HG02852 (cell line): ENCODE measurements at regions not wholly inside any gene's neighbourhood (a gene's known extent, or its start where the extent isn't known, plus 50 kb on each side); places are given as distances from the start of the nearest gene placed in this dataset.
A peak's percentile ranks its signal among the peaks of the same experiment; 100 is the strongest.
"Not testable (repeated sequence)": the region's sequence is repeated elsewhere in the genome, so short reads cannot be mapped to it uniquely, and the experiment has no call there.

Experiments used
- ATAC-seq: cut with Tn5 transposase; IDR thresholded peaks from one replicate; pipeline ENCODE4 v1.9.1; 2021; ENCODE audit warnings: mild to moderate bottlenecking, moderate library complexity; ENCODE audit not compliant: unreplicated experiment

DNA sequence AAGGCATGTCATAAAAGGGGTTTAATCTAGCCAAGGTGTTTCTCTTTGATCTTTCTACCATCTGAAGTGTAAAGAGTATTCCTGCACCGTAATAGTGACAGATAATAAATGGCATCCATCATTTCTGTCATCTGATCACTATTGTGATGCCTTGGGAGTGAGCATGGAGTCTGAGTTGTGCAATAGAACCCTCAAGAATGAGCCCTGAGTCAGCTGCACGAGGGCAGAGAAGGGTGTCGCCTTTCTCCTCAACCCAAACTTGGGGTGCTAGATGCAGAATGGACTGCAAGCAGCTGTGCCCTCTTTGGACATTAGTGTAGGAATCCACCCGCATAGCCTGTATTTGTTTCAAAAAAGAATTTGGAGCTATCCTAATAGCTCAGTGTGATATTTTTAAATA is 115.2 kb downstream of the ZNF37A start:
- ATAC-seq = no peak

DNA sequence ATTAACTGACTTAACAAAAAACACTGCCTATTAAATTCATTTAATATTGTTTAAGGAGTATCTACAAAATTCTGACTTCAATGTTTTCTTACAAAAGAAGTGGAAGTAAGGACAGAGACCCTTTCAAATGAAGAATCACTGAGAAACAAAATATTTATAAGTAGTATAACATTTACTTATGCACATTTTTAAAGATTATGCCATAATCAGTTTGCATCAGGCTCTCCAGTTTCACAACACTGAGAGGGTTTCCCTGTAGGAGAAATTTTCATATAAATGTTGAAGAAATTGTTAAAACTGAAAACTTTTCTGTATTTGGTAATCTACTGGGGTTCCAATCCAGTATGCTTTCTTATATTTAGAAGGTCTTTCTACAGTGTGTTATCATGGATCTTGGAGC is 115.6 kb downstream of the ZNF37A start:
- ATAC-seq = not testable (repeated sequence)

DNA sequence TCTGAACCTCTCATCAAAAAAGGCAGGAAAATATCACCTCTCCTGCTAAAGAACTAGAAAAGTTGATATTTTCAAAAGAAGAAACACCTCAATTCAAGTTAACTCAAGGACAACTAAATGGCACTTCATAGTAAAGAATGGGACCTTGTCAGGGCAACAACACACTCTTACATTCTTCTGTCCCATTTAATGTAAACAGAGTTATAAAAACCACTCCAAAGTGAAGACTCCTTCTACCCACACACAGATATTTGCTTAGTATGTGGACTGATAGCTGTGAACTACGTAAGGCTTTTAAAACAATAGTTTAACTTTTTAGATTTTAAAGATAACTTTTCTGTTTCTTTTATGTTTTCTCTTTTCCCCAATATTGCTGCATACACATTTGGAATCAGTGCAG is 118.3 kb downstream of the ZNF37A start:
- no peak for ATAC-seq

DNA sequence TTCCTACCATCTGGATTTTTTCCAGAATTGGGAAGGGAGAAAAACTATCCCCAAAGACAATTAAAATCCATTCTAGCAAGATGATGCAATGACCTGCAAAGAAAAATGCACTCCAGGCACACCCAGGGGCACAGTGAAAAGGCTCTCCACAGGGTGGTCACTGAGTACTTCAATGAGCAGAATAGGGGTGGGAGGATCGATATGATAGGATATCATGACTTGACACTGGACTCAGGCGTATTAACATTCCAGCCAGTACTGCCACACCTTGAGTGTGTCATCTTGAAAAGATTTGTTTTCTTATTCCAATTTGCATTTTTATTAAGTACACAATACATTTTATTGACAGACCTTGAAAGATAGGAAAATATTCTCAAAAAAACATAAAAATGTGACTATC is 132.2 kb downstream of the ZNF37A start:
- no peak for ATAC-seq

DNA sequence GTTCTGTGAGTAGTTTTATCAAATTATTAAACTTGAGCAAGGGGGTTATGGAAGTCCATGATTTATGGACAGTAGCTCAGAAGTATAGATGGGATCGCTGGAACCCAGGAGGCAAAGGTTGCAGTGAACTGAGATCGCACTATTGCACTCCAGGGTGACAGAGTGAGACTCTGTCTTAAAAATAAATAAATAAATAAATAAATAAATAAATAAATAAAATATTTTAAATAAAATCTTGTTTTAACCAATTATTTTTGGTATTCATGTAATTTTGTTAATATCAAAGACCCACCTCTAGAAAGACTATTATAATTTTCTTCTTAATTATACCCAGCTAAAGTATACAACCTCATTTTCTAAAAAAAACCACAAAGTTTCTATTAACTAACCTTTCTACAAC is 134.3 kb downstream of the ZNF37A start:
- ATAC-seq = no peak

DNA sequence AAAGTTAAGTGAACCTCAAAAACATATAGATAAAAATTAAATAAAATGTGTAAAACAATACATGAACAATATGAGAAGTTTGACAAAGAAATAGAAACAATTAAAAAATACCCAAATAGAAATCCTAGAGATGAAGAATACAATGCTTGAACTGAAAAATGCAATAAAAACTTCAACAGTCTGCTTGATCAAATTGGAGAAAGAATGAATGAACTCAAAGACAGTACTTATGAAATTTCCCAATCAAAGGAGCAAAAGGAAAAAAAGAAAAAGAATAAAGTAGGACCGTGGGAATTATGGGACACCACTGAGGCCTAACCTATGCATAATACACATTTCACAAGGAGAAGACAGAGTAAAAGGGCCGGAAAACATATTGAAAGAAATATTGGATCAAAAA is 144.3 kb downstream of the ZNF37A start:
- ATAC-seq = not testable (repeated sequence)

DNA sequence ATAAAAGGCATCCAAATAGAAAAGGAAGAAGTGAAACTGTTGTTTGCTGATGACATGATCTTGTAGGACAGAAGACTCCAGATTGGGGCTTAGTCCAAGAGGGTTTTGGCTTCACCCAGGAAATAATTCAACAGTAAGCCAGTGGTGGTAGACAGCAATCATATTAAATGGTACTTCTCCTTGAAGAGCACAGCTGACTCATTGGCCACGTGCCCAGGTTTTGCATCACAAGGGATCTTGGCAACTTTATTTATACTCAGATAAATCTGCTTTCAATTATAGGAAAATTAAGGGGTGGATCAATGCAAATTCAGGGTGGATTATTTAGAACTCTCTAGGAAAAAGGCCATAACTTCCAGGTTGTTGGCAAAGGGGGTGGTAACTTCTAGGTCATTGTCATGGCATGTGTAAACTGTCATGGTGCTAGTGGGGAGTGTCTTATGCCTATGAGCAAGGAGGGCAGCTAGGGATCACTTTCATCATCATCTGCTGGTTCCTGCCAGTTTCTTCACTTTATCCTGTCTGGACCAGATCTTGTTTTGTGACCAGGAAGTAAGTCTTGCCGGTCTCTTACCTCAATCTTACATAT is 148.0 kb downstream of the ZNF37A start:
- ATAC-seq = not testable (repeated sequence)

DNA sequence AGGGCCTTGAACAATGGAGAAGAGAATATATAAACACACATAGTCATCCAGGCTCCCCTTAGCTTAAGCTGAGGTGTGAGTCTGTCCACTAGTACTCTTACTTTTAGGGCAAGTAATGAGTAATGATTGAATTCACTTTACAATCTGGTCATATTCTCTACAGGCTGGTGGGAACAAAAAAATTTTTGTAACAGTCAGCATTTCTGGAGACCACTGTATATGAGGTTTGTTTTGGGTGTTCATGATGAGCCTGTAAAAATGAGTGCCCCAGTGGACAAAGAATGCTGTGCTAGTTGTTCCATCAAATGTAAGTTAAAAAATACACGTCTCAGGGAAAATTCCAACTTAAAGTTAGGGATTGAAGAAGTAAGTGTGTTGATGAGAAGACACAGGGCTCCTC is 154.0 kb downstream of the ZNF37A start:
- ATAC-seq = not testable (repeated sequence)

DNA sequence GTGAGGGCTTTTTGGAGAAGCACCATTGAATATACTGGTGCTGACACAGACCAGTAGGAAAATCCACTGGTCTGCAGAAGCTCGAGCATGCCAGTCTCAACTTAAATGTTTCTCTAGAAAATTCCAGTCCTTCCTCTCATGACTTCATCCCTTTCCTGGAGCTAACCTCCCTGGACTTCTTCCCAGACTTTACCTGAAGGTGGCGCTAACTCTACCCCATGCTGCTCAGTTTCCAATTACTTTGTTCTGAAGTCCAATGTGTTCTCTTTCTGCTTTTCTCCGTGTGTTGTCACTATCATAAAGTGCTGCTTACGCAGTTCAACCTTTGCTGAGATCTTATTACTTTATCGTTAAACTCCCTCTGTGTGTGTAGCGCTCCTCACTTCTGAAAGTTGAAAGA is 158.4 kb downstream of the ZNF37A start:
- ATAC-seq = not testable (repeated sequence)

DNA sequence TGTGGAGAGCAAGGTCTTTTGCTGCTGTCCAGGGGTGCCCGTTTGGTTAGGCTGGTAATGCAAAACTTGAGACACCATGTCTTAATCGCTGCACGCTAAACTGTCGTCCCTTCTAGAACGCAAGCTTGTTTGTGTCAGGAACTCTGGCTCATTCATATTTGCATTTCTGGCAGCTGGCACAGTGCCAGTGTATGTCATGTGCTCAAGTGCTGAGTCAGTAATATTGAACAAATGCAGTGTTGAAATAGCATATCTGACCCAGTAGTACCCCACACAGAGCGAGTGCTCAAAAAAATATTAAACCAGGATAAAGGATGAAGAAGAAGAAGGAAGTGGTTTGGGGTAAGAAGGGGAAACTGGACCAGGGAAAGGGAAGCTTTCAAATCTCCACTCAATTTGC is 173.4 kb downstream of the ZNF37A start:
- not testable (repeated sequence) for ATAC-seq

DNA sequence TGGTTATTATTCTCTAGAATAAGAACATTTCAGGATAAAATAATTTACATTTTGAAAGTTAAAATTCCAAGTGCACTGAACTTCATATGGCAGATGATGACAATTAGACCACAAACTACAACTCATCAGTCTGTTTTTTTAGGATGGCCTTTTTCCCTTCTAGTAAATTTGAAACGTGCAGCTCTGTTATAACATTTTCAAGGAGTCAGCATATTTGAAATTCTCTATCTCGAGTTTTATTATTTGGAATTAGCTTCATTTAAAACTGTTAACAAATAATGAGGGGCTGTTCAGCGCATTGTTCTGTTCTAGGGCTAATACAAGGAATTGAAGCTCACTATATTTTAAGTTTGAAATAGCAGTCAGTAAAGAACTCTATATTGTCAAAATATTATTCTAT is 176.9 kb downstream of the ZNF37A start:
- ATAC-seq = not testable (repeated sequence)

DNA sequence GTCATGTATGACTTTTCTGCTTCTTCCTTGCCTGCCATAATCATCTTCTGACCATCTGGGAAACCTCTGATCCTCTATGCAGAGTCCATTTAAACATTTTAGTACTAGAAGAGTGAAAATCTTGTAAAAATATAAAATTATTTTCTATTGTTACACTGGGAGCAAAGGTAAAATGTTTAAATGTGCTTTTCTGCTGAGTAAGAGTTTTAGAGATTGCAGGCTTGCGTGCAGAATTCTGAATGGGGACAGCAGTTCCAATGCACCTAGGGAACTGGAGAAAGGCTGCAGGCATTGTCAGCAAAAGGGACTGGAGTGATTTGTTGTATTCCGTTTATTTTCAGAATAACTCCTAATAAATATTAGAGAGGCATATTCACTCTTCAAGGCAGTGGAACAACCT is 180.7 kb downstream of the ZNF37A start:
- ATAC-seq = not testable (repeated sequence)

DNA sequence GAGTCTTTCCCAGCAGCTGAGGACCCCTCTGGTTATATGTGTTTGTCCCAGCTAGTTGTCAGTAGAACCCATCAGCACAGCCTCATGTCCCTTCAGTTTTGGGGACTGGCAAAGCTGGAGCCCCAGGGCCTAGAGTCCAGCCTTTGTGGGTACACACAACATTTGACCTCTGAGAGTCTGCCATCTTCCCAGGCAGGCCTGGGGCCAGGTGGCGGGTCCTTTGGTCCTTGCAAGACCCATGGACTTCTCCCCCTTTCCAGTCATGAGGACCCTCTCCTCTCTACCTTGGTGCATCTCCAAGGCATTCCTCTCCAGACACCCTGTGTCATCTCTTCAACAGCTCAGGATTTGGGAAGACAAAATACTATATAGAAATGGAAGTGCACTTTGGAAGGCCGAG is 198.4 kb downstream of the ZNF37A start:
- ATAC-seq = not testable (repeated sequence)

DNA sequence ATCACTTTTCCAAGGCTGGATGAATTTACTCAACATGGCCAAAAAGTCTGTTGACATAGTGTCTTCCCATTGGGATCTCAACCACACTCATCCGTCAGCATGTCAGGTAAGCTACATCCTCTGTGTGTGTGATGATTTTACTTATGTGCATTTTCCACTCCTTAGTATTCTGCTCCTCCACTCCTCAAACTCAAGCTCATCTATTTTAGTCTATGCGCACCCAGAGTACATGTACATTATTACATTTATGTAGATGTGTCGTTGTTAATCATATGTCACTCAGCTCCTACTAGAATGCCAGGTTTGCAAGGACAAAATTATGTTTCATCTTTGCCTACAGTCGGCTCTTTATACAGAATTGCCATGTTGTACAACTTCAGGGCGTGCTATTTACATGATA is 216.0 kb downstream of the ZNF37A start:
- ATAC-seq = not testable (repeated sequence)

DNA sequence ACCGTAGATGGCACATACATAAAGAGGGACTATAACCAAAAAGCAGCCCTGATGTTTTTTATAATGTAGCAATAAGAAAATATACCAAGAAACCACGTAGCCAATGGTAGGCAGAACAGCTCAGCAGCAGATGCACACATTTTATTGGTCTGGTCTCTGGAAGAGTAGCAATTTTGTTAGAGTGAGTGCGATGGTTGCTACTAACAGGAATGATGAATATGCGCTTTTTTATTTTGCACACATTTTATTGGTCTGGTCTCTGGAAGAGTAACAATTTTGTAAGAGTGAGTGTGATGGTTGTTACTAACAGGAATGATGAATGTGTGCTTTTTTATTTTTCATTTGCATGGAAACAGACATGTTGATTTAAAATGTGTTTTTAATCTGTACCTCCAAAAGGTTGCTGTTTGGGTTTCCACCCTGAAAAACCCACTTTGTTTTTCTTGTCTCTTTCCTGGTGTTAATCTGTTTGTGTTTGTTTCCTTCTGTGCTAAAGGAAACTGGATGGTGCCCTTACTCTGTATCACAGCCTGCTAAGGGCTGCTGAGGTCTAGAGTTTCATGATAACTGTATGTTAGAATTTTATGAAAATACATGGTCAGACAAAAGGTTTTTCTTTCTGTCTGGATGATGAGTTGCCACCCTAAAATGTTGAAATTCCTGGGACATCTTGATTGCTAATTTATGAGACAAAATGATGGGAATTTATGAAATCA is 221.1 kb downstream of the ZNF37A start:
- ATAC-seq = not testable (repeated sequence)

DNA sequence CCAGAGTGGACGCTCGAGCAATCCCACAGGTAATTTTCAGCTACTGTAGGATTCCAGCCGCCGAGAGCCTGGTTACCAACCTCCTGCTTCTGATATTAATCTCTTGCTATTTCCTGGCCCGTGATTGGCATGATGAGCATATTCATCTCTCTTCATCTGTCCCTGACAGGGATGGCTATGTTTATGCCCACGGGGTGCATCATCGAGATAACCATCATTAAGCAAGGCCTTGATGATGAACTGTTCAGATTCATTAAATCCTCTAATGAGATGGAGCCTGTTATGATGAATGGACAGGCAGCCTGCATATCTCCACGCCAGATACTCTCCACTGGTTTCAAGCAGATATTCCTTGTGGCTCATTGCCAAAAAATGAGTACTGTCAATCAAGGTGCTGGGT is 227.3 kb downstream of the ZNF37A start:
- ATAC-seq = not testable (repeated sequence)

DNA sequence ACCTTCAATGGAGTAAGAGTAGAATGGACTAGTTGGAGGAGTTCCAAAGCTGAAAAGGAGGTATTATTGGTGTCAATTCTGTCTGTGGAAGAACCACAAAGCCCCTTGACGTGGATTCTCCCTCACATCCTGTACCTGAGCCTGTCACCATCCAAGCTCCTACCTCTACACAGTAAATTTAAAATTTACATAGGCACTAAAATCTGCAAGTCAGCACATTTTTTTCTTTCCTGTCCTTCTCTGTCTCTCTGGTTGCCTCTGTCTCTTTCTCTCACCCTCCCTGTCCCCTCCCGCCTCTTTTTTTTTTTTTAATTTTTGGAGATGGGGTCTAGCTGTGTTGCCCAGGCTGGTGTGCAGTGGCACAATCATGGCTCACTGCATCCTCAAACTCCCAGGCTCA is 236.2 kb downstream of the ZNF37A start:
- ATAC-seq = not testable (repeated sequence)

DNA sequence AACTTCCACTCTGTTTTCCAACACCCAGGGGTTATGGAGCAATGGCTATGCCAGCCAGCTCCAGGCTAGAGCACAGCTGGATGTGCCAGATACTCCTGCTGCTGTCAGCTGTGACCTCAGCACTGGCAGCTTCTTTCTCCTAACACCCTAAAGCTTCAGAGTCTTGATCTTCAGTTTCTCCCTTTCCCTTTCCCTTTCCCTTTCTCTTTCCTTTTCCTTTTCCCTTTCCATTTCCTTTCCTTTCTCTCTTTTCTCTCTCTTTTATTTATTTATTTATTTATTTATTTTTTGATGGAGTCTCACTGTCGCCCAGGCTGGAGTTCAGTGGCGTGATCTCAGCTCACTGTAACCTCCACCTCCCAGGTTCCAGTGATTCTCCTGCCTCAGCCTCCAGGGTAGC is 237.0 kb downstream of the ZNF37A start:
- not testable (repeated sequence) for ATAC-seq

DNA sequence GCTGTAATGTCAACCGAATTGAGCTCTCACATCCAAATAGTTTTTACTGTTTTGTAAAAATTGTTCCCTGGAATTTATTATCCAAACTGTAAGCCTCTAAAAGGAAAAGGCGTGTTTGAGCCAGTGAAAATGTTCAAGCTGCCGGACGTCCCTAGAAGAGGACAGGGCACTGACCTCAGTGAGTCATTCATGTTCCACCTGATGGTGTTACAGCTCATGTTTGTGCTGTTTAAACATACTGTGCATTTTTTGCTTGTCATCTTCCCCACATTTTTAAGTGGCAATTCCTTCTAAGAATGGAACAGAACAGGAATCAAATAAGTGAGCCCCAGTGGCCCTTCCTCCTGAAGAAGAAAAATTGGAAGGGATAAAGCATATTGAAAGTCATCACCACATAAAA is 239.6 kb downstream of the ZNF37A start:
- ATAC-seq = not testable (repeated sequence)

DNA sequence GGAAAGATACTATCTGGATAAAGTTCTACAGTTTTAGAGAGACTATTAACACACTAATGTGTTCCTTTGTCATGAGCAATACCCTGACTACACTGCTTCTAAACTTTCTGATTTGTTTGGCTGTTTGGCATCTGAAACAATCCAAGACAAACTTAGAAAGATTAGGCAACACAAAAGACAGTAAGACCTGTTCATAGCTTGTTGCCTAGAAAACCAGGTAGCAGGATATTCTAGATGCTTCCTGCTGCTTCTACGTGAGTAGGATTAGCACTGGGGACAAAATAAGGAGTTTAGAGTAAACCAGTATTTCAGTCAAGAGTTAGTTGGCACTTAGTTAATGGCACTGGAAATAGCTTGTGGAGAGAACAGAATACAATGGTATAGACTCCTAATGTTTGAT is 256.5 kb downstream of the ZNF37A start:
- ATAC-seq = not testable (repeated sequence)

DNA sequence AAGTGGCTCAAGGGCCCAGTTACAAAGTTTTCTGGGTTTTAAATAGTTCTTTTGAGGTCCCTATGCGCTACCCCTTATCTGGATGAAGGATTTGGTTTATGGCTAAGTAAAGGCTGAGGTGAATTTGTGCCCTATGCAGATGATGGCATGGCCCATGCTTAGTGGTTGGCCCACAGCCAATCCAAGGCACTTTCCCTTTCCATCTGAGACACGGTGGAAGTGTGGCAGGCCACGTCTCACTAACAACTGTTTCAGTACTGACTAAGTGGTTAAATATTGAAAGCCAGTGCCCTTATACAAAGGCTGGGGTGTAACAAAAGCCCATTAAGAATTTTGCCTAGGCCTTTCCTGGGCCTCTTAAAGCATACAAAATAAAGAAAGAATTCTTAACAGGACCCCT is 260.3 kb downstream of the ZNF37A start:
- not testable (repeated sequence) for ATAC-seq

DNA sequence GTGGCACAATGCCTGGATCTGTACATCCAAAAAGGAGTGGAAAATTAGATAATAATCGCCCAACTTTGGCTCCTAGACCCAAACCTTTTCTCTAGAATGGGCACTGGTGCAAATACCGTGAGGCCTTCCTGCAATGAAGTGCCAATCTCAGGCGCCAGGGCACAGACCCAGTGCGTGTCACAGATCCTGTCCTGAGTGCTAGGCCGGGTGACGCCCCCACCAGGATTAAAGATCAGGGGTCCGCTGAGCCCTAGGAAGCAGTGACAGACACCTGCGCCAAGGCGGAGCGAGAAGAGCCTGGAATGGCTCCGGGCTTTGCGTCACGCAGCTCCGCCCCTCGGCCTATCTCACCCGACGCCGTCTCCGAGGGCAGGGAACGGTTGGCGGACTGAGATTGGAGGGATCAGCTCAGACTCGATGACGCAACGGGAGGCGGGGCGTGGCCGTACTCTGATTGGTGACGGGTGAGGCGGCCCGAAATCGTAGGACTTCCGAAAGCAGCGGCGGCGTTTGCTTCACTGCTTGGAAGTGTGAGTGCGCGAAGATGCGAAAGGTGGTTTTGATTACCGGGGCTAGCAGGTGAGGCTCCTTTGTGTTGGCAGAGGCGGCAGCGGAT is 261.9 kb downstream of the ZNF37A start:
- peak; percentile 100 for ATAC-seq
